IMR-90 (cell line): ENCODE measurements at regions not wholly inside any gene's neighbourhood (a gene's known extent, or its start where the extent isn't known, plus 50 kb on each side); places are given as distances from the start of the nearest gene placed in this dataset.

ENCODE experiments used
- ATAC-seq: fragments of 200-7000 bp; cut with Tn5 transposase; 2 replicates; pipeline ENCODE4 v1.9.1; 2020; ENCODE audit warnings: low read depth, mild to moderate bottlenecking, moderate library complexity
- BruUV-seq: library from RNA; stranded (reverse); fragments of 400-500 nt; replicated peaks from 2 replicates; lab custom pipeline; 2021; lab: Mats Ljungman, UMichigan
- CTCF ChIA-PET: fragments of 300-600 bp; formaldehyde crosslinking; extraction: SDS; loops from one replicate; lab custom pipeline; 2021; ENCODE audit warnings: antibody characterized with exemption; lab: Yijun Ruan, JAX
- POLR2A ChIA-PET: fragments of 300-600 bp; sonication (Branson Sonifier 250); formaldehyde crosslinking; loops from one replicate; lab custom pipeline; 2022; ENCODE audit warnings: antibody characterized with exemption; ENCODE audit not compliant: unreplicated experiment; lab: Charles Lee
- DNase-seq: peaks from one replicate; pipeline ENCODE4 v3.0.0; 2013
- H2AFZ ChIP-seq: replicated peaks from 2 replicates; pipeline ENCODE3; 2013; ENCODE audit warnings: low read length, mild to moderate bottlenecking; ENCODE audit not compliant: poor library complexity
- H2AK5ac ChIP-seq: 2 replicates; pipeline ENCODE4 v1.6.1; 2013; ENCODE audit warnings: low read depth, low read length, inconsistent platforms
- H2AK9ac ChIP-seq: replicated peaks from 2 replicates; pipeline ENCODE3; 2013; ENCODE audit warnings: mild to moderate bottlenecking, low read depth, low read length, moderate library complexity; ENCODE audit not compliant: poor library complexity
- H2BK120ac ChIP-seq: 2 replicates; pipeline ENCODE4 v1.6.1; 2013; ENCODE audit warnings: low read depth, low read length, inconsistent platforms
- H2BK15ac ChIP-seq: 3 replicates; pipeline ENCODE4 v1.6.1; 2013; ENCODE audit warnings: low read depth, low read length, inconsistent platforms
- H2BK20ac ChIP-seq: 2 replicates; pipeline ENCODE4 v1.6.1; 2013; ENCODE audit warnings: low read depth, mild to moderate bottlenecking, inconsistent platforms, low read length, moderate library complexity
- H2BK5ac ChIP-seq: 2 replicates; pipeline ENCODE4 v1.6.1; 2013; ENCODE audit warnings: mild to moderate bottlenecking, low read depth, low read length, inconsistent platforms; ENCODE audit not compliant: poor library complexity, severe bottlenecking
- H3K14ac ChIP-seq: replicated peaks from 2 replicates; pipeline ENCODE4 v1.6.1; 2013; ENCODE audit warnings: low read depth, low read length, inconsistent platforms
- H3K18ac ChIP-seq: 2 replicates; pipeline ENCODE4 v1.6.1; 2013; ENCODE audit warnings: low read depth, low read length, control low read depth
- H3K23ac ChIP-seq: 2 replicates; pipeline ENCODE4 v1.6.1; 2013; ENCODE audit warnings: low read depth, low read length, inconsistent platforms
- H3K27ac ChIP-seq: 2 replicates; pipeline ENCODE4 v1.5.1; 2013; ENCODE audit warnings: mild to moderate bottlenecking, control low read depth, low read length; ENCODE audit not compliant: insufficient read depth
- H3K27me3 ChIP-seq: 2 replicates; pipeline ENCODE4 v1.6.1; 2013; ENCODE audit warnings: low read length; ENCODE audit not compliant: control insufficient read depth, insufficient read depth
- H3K36me3 ChIP-seq: 2 replicates; pipeline ENCODE4 v1.6.1; 2013; ENCODE audit warnings: low read length, mixed read lengths; ENCODE audit not compliant: control insufficient read depth, insufficient read depth
- H3K4ac ChIP-seq: 2 replicates; pipeline ENCODE4 v1.6.1; 2013; ENCODE audit warnings: low read depth, low read length, inconsistent platforms
- H3K4me1 ChIP-seq: 2 replicates; pipeline ENCODE4 v1.6.1; 2013; ENCODE audit warnings: low read length, mixed read lengths; ENCODE audit not compliant: control insufficient read depth, insufficient read depth
- H3K4me2 ChIP-seq: 2 replicates; pipeline ENCODE4 v1.6.1; 2013; ENCODE audit warnings: low read depth, mild to moderate bottlenecking, control low read depth, low read length, moderate library complexity
- H3K4me3 ChIP-seq: 2 replicates; pipeline ENCODE4 v1.5.1; 2013; ENCODE audit warnings: low read depth, mild to moderate bottlenecking, control low read depth, low read length, moderate library complexity; ENCODE audit not compliant: insufficient read depth
- H3K56ac ChIP-seq: 2 replicates; pipeline ENCODE4 v1.6.1; 2013; ENCODE audit warnings: low read length, inconsistent platforms; ENCODE audit not compliant: insufficient read depth; ENCODE audit errors: extremely low read depth
- H3K79me1 ChIP-seq, 2 experiments: 2 replicates each; pipeline ENCODE4 v1.6.1; 2013; ENCODE audit warnings: low read length in 2 of 2, inconsistent platforms in 1 of 2, low read depth in 1 of 2
- H3K9ac ChIP-seq: 2 replicates; pipeline ENCODE4 v1.6.1; 2013; ENCODE audit warnings: low read depth, low read length, control low read depth
- H3K9me1 ChIP-seq: 2 replicates; pipeline ENCODE4 v1.6.1; 2013; ENCODE audit warnings: low read length, inconsistent platforms; ENCODE audit not compliant: insufficient read depth
- H3K9me3 ChIP-seq: 2 replicates; pipeline ENCODE4 v1.6.1; 2013; ENCODE audit warnings: low read length; ENCODE audit not compliant: control insufficient read depth, insufficient read depth
- H4K20me1 ChIP-seq: 2 replicates; pipeline ENCODE4 v1.6.1; 2013; ENCODE audit warnings: low read length, inconsistent platforms; ENCODE audit not compliant: insufficient read depth
- H4K5ac ChIP-seq: 2 replicates; pipeline ENCODE4 v1.6.1; 2013; ENCODE audit warnings: mild to moderate bottlenecking, low read depth, low read length, control low read depth
- H4K8ac ChIP-seq, 2 experiments: 2 replicates each; pipeline ENCODE4 v1.6.1; 2013; ENCODE audit warnings: low read depth in 2 of 2, low read length in 2 of 2, control low read depth in 1 of 2, inconsistent platforms in 1 of 2
- H4K91ac ChIP-seq: 2 replicates; pipeline ENCODE4 v1.6.1; 2013; ENCODE audit warnings: low read depth, low read length, inconsistent platforms; ENCODE audit not compliant: insufficient read depth
- BHLHE40 ChIP-seq: fragments of 150-350 bp; IDR thresholded peaks from 2 replicates; pipeline ENCODE4 v1.6.1; 2016; ENCODE audit warnings: mild to moderate bottlenecking, low read depth, low read length
- CTCF ChIP-seq: conservative IDR thresholded peaks from 2 replicates; pipeline ENCODE4 v1.5.1; 2012; ENCODE audit warnings: mild to moderate bottlenecking, low read depth, low read length, improper control_type of control experiment
- MAFK ChIP-seq: IDR thresholded peaks from 2 replicates; pipeline ENCODE4 v1.6.1; 2012; ENCODE audit warnings: low read depth, low read length, improper control_type of control experiment
- MAZ ChIP-seq: IDR thresholded peaks from 2 replicates; pipeline ENCODE4 v1.6.1; 2012; ENCODE audit warnings: low read depth, mild to moderate bottlenecking, low read length, improper control_type of control experiment, moderate library complexity, borderline replicate concordance
- POLR2A ChIP-seq: IDR thresholded peaks from 2 replicates; pipeline ENCODE4 v1.6.1; 2012; ENCODE audit warnings: mild to moderate bottlenecking, low read depth, low read length
- dilution Hi-C: fragments of 300-500 bp; cut with HindIII; formaldehyde crosslinking; loops from one replicate; pipeline ENCODE4 v1.14.3; 2018; ENCODE audit warnings: low sequenced_read_pairs; ENCODE audit not compliant: unreplicated experiment
- in situ Hi-C: fragments of 300-500 bp; cut with MboI; formaldehyde crosslinking; loops from 3 replicates; pipeline ENCODE4 v1.14.3; 2019; ENCODE audit warnings: low sequenced_read_pairs, inconsistent platforms, mixed read lengths
- intact Hi-C: fragments of 100-400 bp; cut with micrococcal nuclease; formaldehyde crosslinking; loops from 2 replicates; pipeline ENCODE4 v1.10.0; 2022

- in situ Hi-C loops (no loop called here), intact Hi-C loops (no loop called here)
- CTCF ChIA-PET, result interaction anchor here (1.3 kb wide), 1 partner anchor 20 kb away, joined by 3 read pairs; no protein-coding TSS in a partner anchor
Observed at GRCh38 chr4:4697584-4697983, 155.7 kb upstream of the STX18 start.

More at GRCh38 chr4:4697584-4697983, 155.7 kb upstream of the STX18 start:
- BruUV-seq, result no TSS peak
- no peaks in the 10 kb centered on the region for H3K36me3 ChIP-seq
- no peak overlapping the region for H4K8ac ChIP-seq
- no peak overlapping the region for H3K4me3 ChIP-seq
- H3K79me1 ChIP-seq, result no peaks in the 10 kb centered on the region
- H3K4ac ChIP-seq, result no peak overlapping the region
- no peak overlapping the region for H4K91ac ChIP-seq
- H3K4me1 ChIP-seq, result no peaks in the 10 kb centered on the region
- H2BK15ac ChIP-seq, result no peak overlapping the region
- no peak overlapping the region for H3K27ac ChIP-seq
- no peaks in the 10 kb centered on the region for H3K9me3 ChIP-seq
- ATAC-seq (no peak), DNase-seq (no peak)
- H3K56ac ChIP-seq, result no peak overlapping the region
- no peaks in the 10 kb centered on the region for H4K20me1 ChIP-seq
- no peak overlapping the region for H2BK5ac ChIP-seq
- no peak overlapping the region for H3K4me2 ChIP-seq
- POLR2A ChIA-PET, result no interaction called here
- H3K14ac ChIP-seq, result no peak overlapping the region
- no peak overlapping the region for H4K5ac ChIP-seq
- H3K27me3 ChIP-seq, result peaks cover 15% of the 10 kb centered on the region
- no peak overlapping the region for H3K23ac ChIP-seq
- no peak overlapping the region for H2AK9ac ChIP-seq
- dilution Hi-C loops, result no loop called here
- TF ChIP-seq CTCF (no peak), POLR2A (no peak), BHLHE40 (no peak), MAFK (no peak), MAZ (no peak)
- H2BK120ac ChIP-seq, result no peak overlapping the region
- no peak overlapping the region for H2AK5ac ChIP-seq
- no peaks in the 10 kb centered on the region; the same call in 1 of the 2 replicates for H3K9me1 ChIP-seq
- H3K18ac ChIP-seq, result no peak overlapping the region
- no peak overlapping the region for H2AFZ ChIP-seq
- H2BK20ac ChIP-seq, result no peak overlapping the region
- H3K9ac ChIP-seq, result no peak overlapping the region
